Ureter (tissue), 1 donor: ENCODE measurements at regions not wholly inside any gene's neighbourhood (a gene's known extent, or its start where the extent isn't known, plus 50 kb on each side); places are given as distances from the start of the nearest gene placed in this dataset.

Experiments
- DNase-seq: peaks from one replicate; pipeline ENCODE4 v3.0.0-alpha.2; 2020; ENCODE audit warnings: low spot score
- donor health status: DM: yes; HTN: yes; CAD: no.

DNA sequence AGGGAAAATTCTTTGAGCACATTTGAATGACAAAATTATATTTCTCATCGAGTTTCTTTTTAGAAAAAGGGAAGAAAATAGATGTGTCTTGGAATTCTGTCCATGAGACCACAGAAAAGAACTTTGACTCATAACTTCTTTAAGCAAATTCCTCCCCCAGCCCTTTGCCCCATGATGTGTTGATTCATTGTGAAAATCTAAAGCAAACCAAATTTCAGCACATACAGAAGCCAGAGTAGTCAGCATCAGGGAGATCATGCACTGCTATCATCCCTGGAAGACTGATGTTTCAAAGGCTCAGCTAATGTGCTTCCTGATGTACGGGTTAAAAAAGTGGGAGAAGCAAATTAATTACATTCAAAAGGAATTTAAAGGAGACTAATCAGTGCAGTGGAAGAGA, 159.7 kb downstream of the FAT3 start:
- no peak for DNase-seq

DNA sequence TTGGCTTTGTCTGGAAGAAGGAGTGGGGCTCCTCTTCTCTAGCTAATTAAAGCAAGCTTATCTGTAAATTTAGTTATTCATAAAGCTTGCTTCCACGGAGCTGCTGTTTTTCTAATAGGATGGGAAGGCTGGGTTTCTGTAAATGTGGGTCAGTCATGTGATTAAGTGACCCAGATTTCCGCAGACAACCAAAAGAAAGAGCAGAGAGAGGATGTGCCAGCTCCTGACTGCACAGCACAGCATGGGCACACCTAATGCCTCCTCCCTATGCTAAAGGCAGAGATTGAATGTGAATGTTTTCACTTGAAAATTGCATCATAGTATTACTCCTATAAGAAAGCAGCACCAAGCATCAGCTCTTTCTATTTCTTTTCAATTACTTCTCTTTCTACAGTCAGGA, 160.2 kb downstream of the FAT3 start:
- DNase-seq = no peak

DNA sequence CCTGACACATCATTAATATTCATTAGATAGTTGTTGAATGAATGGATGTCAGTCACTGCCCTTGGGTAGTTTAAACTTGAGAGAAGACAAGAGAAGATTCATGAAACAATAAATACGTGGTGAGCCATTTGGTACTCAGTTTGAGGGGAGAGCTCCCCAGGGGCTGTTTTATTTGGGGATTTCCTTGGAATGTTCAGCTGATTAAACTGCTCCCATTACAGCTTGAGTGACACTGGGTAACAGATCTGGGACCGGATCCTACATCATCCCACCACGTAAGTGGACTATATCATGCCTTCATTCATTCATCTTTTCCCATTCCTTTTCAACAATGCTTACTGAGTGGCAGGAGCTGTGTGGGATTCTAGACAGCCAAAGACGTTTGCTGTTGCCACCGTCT, 162.0 kb downstream of the FAT3 start:
- DNase-seq = no peak

DNA sequence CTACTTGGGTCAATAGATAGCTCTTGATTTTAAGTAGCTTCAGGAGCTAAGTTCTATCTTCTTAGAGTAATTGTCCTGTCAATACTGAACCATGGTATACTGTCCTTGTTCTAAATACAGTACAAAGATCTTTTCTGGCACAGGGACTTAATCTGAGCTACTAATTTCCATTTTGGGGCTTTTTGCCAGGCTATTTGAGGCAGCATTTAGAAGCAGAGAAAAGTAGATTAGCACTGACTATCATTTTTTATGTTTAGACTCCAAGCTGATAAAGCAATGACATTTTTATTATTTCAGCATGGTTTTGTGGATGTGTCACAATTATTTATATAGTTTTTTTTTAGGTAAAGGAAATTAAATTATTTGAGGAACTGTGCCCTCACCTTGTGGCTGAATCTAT, 163.2 kb downstream of the FAT3 start:
- DNase-seq = no peak

DNA sequence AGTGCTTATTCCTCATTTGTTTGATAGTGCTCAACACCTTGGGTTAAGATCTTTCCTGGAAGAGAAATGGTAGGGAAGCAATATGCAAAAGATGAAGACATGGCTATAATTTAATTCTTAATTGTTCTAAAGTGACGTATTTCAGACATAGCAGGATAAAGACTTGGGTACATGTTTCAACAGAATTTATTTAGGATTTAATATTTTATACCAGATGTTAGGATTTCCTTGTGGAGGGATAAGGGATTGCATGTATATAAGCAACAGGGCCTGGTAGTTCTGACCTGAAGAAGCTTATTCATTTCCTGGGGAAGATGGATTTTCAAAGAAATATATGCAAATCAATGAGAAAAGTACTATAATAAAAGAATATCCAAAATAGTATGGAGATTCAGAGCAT, 163.8 kb downstream of the FAT3 start:
- no peak for DNase-seq

DNA sequence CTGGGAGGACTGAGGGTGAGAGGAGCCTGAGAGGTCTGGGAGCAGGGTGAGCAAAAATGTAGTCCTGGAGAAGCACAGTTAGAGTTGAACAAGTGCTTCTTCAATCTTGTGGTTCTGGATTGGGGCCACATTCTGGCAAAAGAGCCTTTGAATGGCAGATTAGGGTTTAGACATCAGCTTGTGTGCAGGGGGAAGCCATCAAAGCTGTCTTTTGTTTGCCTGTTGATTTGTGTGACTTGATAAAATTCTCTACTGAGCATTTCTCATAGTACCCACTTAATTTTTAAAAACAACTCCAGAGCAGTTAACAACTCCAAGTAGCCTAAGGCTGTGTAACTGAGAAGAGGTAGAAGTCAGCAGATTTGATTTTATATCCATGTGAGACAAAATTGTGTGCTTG, 166.2 kb downstream of the FAT3 start:
- DNase-seq = no peak

DNA sequence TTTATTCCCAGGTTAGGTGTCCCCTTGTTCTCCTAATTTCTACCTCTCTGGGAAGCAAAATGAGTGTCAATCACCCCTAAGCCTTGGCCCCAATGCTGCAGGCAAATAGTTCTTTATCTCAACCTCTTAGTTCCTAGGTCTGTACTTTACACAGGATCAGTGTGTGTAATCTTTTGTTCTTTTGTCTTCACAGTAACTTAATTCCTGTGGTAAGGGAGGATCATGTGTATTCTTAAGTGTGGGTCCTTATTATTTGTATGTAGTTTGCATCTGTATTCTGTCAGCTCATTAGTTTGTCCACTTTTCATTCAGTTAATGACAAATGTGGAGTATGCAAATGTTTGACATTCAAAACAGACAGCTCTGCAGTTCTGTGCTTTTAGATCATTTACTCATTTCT, 166.7 kb downstream of the FAT3 start:
- DNase-seq = no peak

DNA sequence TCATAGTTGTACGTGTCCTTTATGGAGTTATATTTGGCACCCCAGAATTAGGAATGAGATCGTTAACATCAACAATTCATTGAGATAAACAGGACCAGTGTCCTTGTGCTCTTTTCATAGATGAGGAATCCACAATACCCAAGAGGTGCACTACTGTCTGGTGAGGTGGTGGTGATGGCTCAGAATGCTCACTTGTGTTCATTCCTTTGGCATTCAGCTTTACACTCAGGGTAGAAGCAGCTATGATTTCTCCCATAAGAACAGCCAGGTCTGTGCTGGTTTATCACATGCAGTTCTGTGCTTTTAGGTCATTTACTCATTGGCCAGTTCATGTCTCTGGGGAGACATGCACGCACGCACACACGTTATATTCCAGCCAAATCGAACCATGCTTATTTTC, 167.2 kb downstream of the FAT3 start:
- DNase-seq = no peak

DNA sequence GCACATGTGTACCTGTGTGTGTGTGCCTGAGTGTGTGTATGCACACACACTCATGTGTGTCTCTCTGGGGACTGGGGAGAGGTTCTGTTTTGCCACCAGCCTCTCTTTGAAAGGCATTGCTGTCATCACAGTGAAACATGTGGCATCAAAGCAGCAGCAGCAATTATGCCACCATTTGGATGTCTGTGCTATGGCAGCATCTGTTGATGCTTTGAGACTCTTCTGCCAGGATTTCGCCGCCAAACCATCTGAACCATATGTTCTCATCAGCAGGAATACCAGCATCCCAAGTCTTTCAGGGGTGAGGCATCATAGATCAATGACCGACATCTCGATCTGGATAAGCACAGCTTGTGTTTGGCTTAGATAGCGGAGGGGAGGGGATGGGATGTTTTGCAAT, 168.6 kb downstream of the FAT3 start:
- no peak for DNase-seq

DNA sequence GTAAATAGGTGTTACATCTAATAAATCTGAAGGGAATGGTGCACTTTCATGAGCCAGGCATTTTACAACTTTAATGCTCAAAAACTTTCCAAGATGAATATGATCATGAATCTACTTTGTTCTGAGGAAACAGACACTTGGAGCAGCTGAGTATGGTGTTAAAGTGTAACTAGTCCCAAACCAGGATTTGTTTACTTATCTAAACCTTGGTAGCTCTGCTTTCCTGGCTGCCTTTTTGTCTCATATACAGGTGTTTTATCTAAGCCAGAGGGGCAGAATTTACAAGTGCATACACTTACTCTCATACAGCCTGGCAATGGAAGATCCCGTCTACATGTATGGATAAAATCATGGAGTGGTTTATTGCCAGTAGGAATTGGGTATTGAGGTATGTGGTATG, 171.5 kb downstream of the FAT3 start:
- DNase-seq = no peak

DNA sequence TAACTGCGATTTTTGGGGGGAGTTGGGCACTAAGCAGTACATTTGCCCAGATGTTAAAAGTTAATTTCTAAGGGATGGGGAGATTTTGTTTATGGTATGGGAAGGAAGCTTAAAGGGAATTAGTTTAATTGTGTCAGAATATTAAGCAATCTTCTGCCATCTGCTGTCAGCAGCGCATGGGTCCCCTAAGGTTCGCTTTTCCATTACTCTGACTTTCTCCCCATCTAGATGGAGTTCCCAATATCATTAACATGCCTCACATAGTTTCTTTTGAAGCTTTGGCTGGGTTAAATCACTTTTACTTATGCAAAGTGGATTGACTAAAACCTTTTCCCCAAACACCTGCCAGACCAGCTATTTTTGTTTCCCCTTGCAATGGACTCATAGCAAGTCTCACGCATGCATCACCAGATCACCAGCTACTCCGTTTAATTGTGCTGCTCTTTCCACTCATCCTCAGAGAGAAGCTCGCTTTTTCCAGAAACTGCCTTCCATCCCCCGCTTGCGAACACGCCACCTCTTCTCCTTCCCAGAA, 172.7 kb downstream of the FAT3 start:
- DNase-seq = no peak

DNA sequence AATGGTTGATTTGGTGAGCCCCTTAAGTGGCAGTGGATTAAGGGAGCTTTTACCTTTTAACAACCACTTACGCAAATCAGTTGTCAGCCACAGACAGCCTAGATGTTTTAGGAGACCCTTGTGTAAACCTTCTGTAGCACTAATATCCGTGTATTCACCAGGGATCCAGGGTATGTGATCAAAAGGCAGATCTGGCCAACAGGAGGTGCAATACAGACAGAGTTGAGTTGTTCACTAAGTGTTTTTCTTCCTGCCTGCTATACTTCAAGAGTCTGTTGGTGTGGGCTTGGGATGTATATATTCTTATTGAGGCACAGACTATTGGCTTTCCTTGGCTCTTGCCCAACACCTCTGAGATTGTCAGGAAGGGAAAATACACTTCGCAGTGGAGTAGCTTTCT, 175.1 kb downstream of the FAT3 start:
- DNase-seq = no peak

DNA sequence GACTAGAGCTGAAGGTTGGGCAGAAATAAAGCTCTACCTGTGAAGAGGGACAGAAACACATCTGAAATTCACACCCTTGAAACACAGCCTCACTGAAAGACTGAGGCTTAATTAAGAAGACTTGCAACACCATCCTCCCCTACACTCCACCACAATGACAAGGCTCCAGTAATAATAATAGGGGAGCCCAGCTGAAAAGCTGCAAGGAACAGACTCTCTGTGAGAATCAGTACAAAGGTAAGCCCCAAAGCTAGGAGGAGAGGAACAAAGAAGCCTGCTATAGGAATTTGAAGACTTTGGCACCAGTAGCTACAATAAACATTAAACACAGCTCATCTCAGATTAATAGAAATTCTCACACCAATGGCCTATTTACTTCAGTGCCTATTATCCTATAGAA, 176.9 kb downstream of the FAT3 start:
- DNase-seq = no peak

DNA sequence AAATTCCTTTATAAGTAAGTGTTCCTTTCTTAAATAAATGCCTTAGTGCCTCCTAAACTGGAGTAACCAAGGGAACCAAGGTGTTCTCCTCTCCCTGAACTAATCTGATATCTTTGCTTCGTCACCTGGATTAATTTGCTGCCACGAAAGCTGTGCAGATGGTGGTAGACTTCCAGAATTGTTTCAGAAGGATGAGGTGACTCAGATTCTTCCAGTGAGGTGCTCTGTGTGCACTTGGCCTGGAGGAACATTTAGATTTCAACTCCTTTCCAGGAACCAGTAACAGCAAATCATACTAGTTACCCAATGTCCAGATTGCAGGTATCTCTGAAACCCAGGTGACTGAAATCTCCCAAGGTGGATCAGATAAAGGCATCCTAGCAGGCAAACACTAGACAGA, 181.9 kb downstream of the FAT3 start:
- no peak for DNase-seq

DNA sequence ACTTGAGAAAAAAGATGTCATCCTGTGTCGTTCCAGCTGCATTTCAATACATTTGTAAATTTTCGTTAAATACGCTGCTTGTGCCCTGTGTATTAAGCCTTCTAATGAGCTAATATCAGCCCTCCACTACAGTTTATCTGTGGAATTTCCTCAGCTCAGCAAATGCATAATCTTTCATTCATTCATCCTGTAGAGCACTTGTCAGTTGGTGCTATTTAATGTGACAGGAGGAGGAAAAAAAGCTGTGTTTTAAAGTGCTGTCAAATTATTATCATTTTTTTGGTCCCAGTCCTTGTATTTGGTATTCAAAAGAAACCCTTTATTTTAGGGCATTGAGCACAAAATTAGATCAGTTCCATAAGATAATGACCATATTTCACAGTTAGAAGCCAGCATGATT, 184.7 kb downstream of the FAT3 start:
- no peak for DNase-seq

DNA sequence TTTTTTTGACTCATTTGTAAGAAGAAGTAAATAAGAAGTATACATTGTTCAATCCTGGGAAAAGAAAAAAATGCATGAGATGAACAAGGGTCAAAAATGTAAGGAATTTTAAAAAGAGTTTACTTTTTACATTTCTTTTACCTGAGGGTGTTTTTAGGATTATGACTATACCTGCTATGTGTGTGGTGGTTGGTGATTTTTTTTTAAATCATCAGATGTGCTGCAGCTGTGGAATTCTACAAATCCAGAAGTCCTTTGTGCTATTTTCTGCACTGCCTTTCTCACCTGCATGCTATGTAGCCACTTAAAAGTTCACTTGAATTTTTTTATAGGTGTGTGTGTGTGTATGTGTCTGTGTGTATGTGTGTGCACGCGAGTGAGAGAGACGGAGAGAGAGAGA, 185.3 kb downstream of the FAT3 start:
- no peak for DNase-seq

DNA sequence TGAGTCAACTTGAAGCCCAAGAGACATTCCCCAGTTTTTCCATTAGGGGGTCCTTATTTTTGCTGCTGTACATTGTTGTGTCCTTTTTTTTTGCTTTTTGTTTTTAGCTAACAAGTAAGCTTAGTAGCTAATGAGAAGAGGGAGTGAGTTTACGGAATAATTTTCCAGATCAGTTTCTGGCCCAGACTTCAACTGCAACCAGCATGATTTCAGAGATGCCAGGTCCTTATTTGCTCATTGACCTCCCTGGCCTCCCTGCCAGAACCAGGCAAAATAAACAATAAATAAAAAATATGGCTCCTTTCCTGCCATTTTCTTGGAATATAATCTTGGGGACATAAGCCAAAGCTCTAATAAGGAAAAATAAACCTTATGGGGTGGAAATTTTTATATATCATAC, 185.9 kb downstream of the FAT3 start:
- no peak for DNase-seq

DNA sequence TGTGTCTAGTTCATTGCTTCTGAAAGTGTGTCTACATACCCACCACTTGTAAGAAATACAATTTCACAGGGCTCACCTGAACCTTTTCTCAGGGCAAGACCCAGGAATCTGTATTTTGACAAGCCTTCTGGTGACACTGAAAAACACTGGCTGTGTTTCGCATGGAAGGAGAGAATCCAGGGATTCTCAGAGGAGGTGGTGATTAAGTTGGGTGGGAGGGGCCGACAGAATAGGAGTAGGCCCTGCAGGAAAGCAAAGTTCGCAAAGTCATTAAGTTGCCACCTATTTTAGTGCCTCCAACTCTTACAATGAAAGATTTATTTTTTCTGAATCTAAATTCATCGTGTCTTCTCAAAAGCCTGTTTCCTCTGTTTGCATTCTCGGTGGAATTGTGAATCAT, 186.8 kb downstream of the FAT3 start:
- DNase-seq = no peak

DNA sequence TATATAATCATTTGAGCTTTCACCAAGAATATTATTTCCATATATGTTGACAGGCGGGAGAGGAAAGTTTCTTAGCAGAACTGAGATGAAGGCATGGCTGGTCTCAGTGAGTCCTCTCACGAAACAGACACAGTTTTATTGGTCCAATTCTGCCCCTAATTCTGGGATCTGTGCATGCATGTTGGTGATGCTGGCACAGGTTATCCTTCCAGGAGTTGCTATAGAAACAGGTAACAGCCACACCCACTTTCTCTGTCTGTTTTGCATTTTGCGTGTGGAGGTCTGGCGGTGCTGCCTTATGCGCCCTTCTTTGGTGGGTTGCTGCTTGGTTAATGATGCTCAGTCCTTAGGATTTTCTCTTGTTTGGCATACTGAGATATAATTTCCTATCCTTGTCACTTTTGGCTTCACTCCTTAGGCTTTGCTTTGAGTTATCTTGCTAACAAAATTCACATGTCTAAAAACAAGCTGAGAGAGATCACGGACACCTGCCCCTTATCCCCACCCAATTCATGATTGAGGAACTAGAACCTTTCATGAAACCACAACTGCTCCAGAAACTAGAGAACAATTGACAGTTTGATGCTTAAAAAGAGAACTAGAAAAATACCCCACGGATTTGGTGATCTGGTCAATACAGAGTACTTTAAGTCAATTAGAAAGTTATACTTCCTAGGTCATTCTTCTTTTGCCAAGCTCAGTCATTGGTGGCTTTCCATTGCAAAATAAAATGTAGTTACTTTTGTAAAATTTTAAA, 189.3 kb downstream of the FAT3 start:
- DNase-seq = no peak

DNA sequence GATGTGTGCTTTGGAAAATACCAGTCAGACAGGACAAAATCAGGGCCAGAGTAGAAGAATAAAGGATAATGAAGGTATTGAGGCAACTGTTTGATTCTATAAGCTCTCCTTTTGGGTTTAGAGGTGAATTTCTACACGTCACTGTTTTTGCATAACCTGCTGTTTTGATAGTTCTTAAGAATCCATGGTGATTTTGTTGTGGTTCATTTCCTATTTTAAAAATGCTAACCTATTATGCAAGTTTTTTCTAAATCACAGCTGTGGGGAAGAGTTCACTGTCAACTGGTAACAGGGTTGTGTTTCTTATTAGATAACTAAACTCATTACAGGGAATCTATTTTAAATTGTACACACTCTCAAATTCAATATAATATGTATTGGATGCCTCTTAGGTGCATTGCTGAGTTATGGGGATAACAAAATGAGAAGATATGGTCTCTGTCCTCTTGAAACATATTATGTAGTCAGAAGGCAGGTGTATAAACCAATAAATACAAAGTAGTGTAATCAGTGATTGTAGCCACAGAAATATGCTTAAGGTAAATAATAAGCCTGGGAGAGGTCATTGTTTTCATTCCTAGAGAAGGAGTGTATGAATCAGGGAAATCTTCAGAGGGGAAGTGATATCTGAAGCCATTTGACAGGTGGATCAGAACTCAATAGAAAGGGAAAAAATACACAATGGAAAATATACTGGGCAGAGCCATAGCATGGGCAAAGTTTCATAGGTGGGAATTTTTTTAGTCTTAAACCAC, 192.5 kb downstream of the FAT3 start:
- no peak for DNase-seq

DNA sequence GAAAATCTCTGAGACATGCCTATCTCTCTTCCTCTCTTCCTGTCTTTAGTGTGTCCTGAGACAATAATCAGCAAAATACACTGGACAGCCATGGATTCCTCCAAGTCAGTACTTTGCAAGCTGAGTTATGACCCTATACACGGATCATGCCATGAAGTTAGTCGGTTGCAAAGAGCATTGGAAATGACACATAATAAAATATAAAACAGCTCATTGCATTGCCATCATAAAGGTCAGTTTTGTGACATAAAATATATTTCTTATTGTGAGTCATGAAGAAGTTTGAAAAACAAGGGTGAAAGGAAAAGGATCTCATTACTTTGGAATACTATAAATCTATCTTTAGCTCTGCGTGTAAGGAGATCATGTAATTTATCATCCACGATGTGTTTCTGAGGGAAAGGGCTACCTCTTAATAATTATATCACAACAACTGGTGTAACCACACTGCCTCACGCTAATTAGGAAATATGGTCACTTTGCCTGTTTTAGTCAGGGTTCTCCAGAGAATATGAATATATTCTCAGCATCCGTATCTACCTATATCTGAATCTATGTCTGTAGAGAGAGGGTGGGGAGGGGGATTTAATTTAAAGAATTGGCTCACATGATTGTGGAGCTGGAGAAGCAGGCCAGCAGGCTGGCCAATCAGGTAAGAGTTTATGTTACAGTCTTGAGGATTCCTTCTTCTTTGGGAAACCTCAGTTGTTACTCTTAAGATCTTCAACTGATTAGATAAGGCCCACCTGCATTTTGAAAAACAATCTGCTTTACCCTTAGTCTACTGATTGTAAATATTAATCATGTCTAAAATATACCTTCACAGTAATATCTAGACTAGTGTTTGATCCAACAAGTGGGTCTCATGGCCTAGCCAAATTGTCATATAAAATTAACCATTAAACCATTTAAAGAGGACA, 198.8 kb downstream of the FAT3 start:
- no peak for DNase-seq

DNA sequence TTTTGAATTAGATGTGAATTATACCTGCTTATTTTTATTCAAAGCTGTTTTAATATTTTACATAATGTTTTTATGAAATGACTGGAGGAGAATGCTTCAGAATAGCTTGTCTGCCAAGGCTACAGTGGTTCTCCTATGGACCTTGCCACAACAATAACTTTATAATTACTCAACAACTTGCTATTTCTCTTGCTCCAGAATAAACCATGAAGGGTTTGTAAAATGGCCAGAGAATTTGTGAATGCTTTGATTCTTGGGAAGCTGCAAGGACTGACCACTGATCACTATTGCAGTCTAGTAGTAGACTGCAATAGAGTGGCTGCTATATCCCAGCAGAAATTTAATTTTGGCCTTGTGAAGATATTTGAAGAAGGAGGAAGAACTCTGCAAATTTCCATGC, 199.7 kb downstream of the FAT3 start:
- no peak for DNase-seq
